K562 (cell line): ENCODE measurements at regions not wholly inside any gene's neighbourhood (a gene's known extent, or its start where the extent isn't known, plus 50 kb on each side); places are given as distances from the start of the nearest gene placed in this dataset.

Experiments used
- ATAC-seq: fragments of 200-7000 bp; cut with Tn5 transposase; 3 replicates; pipeline ENCODE4 v1.9.1; 2020; ENCODE audit warnings: moderate library complexity
- BruUV-seq: library from RNA; stranded (reverse); fragments of 400-500 nt; replicated peaks from 2 replicates; lab custom pipeline; 2021; lab: Mats Ljungman, UMichigan
- CTCF ChIA-PET: fragments of 300-600 bp; formaldehyde crosslinking; extraction: SDS; loops from one replicate; lab custom pipeline; 2021; ENCODE audit warnings: low intra/inter-chr PET ratio; lab: Yijun Ruan, JAX
- POLR2A ChIA-PET: fragments of 300-600, 350-650 bp; sonication (Branson Sonifier 250); formaldehyde crosslinking; extraction: SDS; loops from one replicate; lab custom pipeline; 2021; ENCODE audit warnings: antibody characterized with exemption, inconsistent platforms; lab: Yijun Ruan, JAX
- DNase-seq, 4 experiments: peaks; one replicate each; pipeline versions ENCODE4 v3.0.0 to v3.0.0-alpha.2; 2011 to 2018; ENCODE audit warnings: low spot score in 3 of 4, mixed read lengths in 3 of 4; ENCODE audit errors: extremely low read depth in 1 of 4
- FAIRE-seq: peaks from 2 replicates; lab custom pipeline; 2011; peaks lifted over from hg19 to GRCh38; lab: Jason Lieb, UNC
- H2AFZ ChIP-seq: 2 replicates; pipeline ENCODE4 v1.6.0; 2011; ENCODE audit warnings: low read depth, low read length, control low read depth, inconsistent platforms
- H3K27ac ChIP-seq: fragments of 200-600 bp; 3 replicates; pipeline ENCODE4 v1.8.0; 2011; ENCODE audit warnings: low read depth, mild to moderate bottlenecking, control low read depth, inconsistent platforms, low read length, moderate library complexity, mixed read lengths; ENCODE audit errors: extremely low read depth
- H3K27me3 ChIP-seq, 2 experiments: fragments of 300-600 bp in 1 of 2; 2 replicates in 1 of 2; 3 replicates in 1 of 2; pipeline versions ENCODE4 v1.6.0 to v1.8.0; 2011; ENCODE audit warnings: inconsistent platforms in 2 of 2, low read length in 2 of 2, mild to moderate bottlenecking in 1 of 2, mixed read lengths in 1 of 2, moderate library complexity in 1 of 2; ENCODE audit not compliant: control insufficient read depth in 2 of 2, insufficient read depth in 2 of 2
- H3K36me3 ChIP-seq: fragments of 300-600 bp; 3 replicates; pipeline ENCODE4 v1.8.0; 2011; ENCODE audit warnings: mild to moderate bottlenecking, low read length, inconsistent platforms; ENCODE audit not compliant: control insufficient read depth, insufficient read depth
- H3K4me1 ChIP-seq, 2 experiments: fragments of 200-600 bp in 1 of 2; replicated peaks in 1 of 2; 2 replicates in 1 of 2; 3 replicates in 1 of 2; pipeline versions ENCODE4 v1.5.1 to v1.8.0; 2011; ENCODE audit warnings: inconsistent platforms in 2 of 2, low read length in 2 of 2, mild to moderate bottlenecking in 1 of 2, mixed read lengths in 1 of 2, moderate library complexity in 1 of 2; ENCODE audit not compliant: control insufficient read depth in 2 of 2, insufficient read depth in 2 of 2
- H3K4me2 ChIP-seq: 2 replicates; pipeline ENCODE4 v1.6.1; 2011; ENCODE audit warnings: low read length, control low read depth, inconsistent platforms, mixed read lengths; ENCODE audit not compliant: insufficient read depth
- H3K4me3 ChIP-seq: fragments of 200-600 bp; sonication (generic), shearing (Covaris generic); 2 replicates; pipeline ENCODE4 v1.5.1; 2016; ENCODE audit warnings: control low read depth, inconsistent platforms
- H3K79me2 ChIP-seq: fragments of 200-600 bp; 3 replicates; pipeline ENCODE4 v1.8.0; 2011; ENCODE audit warnings: low read length, inconsistent platforms; ENCODE audit not compliant: control insufficient read depth, insufficient read depth
- H3K9ac ChIP-seq, 2 experiments: 2 replicates each; pipeline versions ENCODE4 v1.6.0 to v1.6.1; 2011; ENCODE audit warnings: low read depth in 2 of 2, low read length in 2 of 2, control low read depth in 1 of 2, inconsistent platforms in 1 of 2, mild to moderate bottlenecking in 1 of 2, mixed read lengths in 1 of 2; ENCODE audit not compliant: insufficient read depth in 1 of 2
- H3K9me1 ChIP-seq: one replicate; pipeline ENCODE4 v1.6.0; 2011; ENCODE audit warnings: inconsistent platforms, mild to moderate bottlenecking, low read length, moderate library complexity; ENCODE audit not compliant: control insufficient read depth, insufficient read depth
- H3K9me3 ChIP-seq: replicated peaks from 2 replicates; pipeline ENCODE4 v1.5.1; 2011; ENCODE audit warnings: low read depth, low read length, inconsistent platforms; ENCODE audit not compliant: control insufficient read depth, insufficient read depth
- H4K20me1 ChIP-seq: replicated peaks from 2 replicates; pipeline ENCODE4 v1.6.1; 2011; ENCODE audit warnings: low read length, inconsistent platforms, mixed read lengths; ENCODE audit not compliant: control insufficient read depth, insufficient read depth
- C11orf30 ChIP-seq: fragments of 450-650 bp; IDR thresholded peaks from 2 replicates; pipeline ENCODE4 v1.6.1; 2016; ENCODE audit warnings: low read depth, mild to moderate bottlenecking
- E2F4 ChIP-seq: sonication (generic); formaldehyde crosslinking; IDR thresholded peaks from 2 replicates; pipeline ENCODE4 v1.8.0; 2022; ENCODE audit warnings: mild to moderate bottlenecking, low read depth, missing genetic modification reagents
- EHMT2 ChIP-seq: fragments of 450-650 bp; IDR thresholded peaks from 2 replicates; pipeline ENCODE4 v1.6.1; 2018; ENCODE audit warnings: antibody characterized with exemption
- ETV1 ChIP-seq: fragments of 450-650 bp; conservative IDR thresholded peaks from 2 replicates; pipeline ENCODE4 v1.6.1; 2016; ENCODE audit warnings: missing genetic modification characterization, control low read depth, low read depth, missing compliant biosample characterization
- FOXP4 ChIP-seq: sonication (generic); formaldehyde crosslinking; IDR thresholded peaks from 2 replicates; pipeline ENCODE4 v1.8.0; 2022; ENCODE audit warnings: mild to moderate bottlenecking, missing genetic modification reagents, borderline replicate concordance
- GTF2A2 ChIP-seq: IDR thresholded peaks from 2 replicates; pipeline ENCODE4 v1.6.1; 2016; ENCODE audit warnings: mild to moderate bottlenecking, missing genetic modification characterization, missing compliant biosample characterization
- HOXB6 ChIP-seq: fragments of 250-450 bp; sonication (Bioruptor Pico); IDR thresholded peaks from 2 replicates; pipeline ENCODE4 v1.5.1; 2022; ENCODE audit warnings: mild to moderate bottlenecking, borderline replicate concordance
- MAFK ChIP-seq: IDR thresholded peaks from 2 replicates; pipeline ENCODE4 v1.6.1; 2011; ENCODE audit warnings: low read length, improper control_type of control experiment
- MYNN ChIP-seq, 2 experiments: sonication (generic); formaldehyde crosslinking in 1 of 2; IDR thresholded peaks; 2 replicates each; pipeline versions ENCODE4 v1.5.0 to v1.6.1; 2016 to 2020; ENCODE audit warnings: antibody characterized with exemption in 1 of 2, missing genetic modification reagents in 1 of 2
- NCOA6 ChIP-seq: fragments of 450-650 bp; IDR thresholded peaks from 2 replicates; pipeline ENCODE4 v1.6.1; 2017; ENCODE audit warnings: mild to moderate bottlenecking
- RBBP5 ChIP-seq: fragments of 200-600 bp; sonication (generic); IDR thresholded peaks from 2 replicates; pipeline ENCODE4 v1.6.1; 2012; ENCODE audit warnings: borderline replicate concordance, mild to moderate bottlenecking, low read length, control low read depth, inconsistent platforms; ENCODE audit not compliant: insufficient read depth, poor library complexity, severe bottlenecking
- TCF3 ChIP-seq: sonication (generic); formaldehyde crosslinking; IDR thresholded peaks from 2 replicates; pipeline ENCODE4 v1.4.0; 2020; ENCODE audit warnings: mild to moderate bottlenecking, missing genetic modification reagents
- TEAD2 ChIP-seq: fragments of 450-650 bp; IDR thresholded peaks from 2 replicates; pipeline ENCODE4 v1.6.1; 2016; ENCODE audit warnings: missing genetic modification characterization, control low read depth, missing compliant biosample characterization
- YY1 ChIP-seq, 3 experiments: IDR thresholded peaks; 2 replicates each; pipeline ENCODE4 v1.6.1; 2011; ENCODE audit warnings: low read length in 2 of 3, mild to moderate bottlenecking in 2 of 3, moderate library complexity in 2 of 3, borderline replicate concordance in 1 of 3, control low read depth in 1 of 3, low read depth in 1 of 3; ENCODE audit not compliant: insufficient read depth in 3 of 3, insufficient replicate concordance in 2 of 3, control insufficient read depth in 1 of 3, insufficient read length in 1 of 3; ENCODE audit errors: extremely low read depth in 1 of 3
- ZNF174 ChIP-seq: fragments of 250-450 bp; sonication (Bioruptor Pico); IDR thresholded peaks from 2 replicates; pipeline ENCODE4 v1.4.0; 2020; ENCODE audit warnings: mild to moderate bottlenecking
- ZNF695 ChIP-seq: fragments of 450-650 bp; formaldehyde crosslinking; IDR thresholded peaks from 2 replicates; pipeline ENCODE4 v1.4.0; 2020; ENCODE audit warnings: mild to moderate bottlenecking, moderate library complexity
- ZNF77 ChIP-seq: fragments of 250-450 bp; sonication (Bioruptor Pico); IDR thresholded peaks from 2 replicates; pipeline ENCODE4 v1.5.0; 2020
- WGBS: fragments of 100-300 bp; shearing (Covaris generic); methylation state at CpG from one replicate; pipeline ENCODE4 v1.1.6; 2016; ENCODE audit warnings: low coverage, mixed read lengths; ENCODE audit not compliant: insufficient coverage; ENCODE audit errors: missing lambda C conversion rate; 5-methylcytosine and 5-hydroxymethylcytosine counted together
- in situ Hi-C: fragments of 300-500 bp; cut with MboI; formaldehyde crosslinking; loops from 4 replicates; pipeline ENCODE4 v1.15.0; 2018; ENCODE audit warnings: inconsistent platforms, mixed read lengths
- intact Hi-C: fragments of 100-400 bp; cut with micrococcal nuclease; formaldehyde crosslinking; loops from 2 replicates; pipeline ENCODE4 v1.14.2; 2022
- TF ChIP-seq, protein P1 (sequence below): sonication (generic); formaldehyde crosslinking; IDR thresholded peaks from 2 replicates; pipeline ENCODE4 v1.8.0; 2022; ENCODE audit warnings: missing genetic modification reagents, mild to moderate bottlenecking, moderate library complexity, borderline replicate concordance

DNA sequence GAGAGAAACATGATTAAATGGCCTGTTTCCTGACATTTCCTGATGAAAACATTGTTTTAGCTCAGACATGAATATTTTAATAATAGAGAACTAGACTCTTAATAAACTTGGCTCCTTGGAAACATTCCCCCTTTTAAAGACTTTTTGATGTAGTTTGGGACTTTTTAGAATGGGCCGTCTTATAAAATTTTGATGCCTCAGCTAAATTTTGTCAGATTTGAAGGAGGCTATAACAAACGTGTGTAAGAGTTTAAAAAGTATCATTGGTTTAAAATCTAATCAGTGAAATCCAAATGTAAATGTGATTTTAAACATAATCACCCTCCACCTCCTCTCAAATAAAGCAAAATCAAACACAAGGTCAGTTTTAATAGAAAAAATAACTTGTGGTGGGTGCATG is 200.9 kb downstream of the CLIC5 start:
- no peak overlapping the region for H3K4me3 ChIP-seq
- no peaks in the 10 kb centered on the region for H3K9me3 ChIP-seq
- no peak for FAIRE-seq
- H3K4me2 ChIP-seq = no peak overlapping the region
- in situ Hi-C loops (no loop called here), intact Hi-C loops (no loop called here)
- no peaks in the 10 kb centered on the region for H3K79me2 ChIP-seq
- H3K9me1 ChIP-seq = no peaks in the 10 kb centered on the region
- no peak for DNase-seq
- no peak for ATAC-seq
- no peaks in the 10 kb centered on the region for H4K20me1 ChIP-seq
- H3K4me1 ChIP-seq = no peaks in the 10 kb centered on the region
- H3K36me3 ChIP-seq = no peaks in the 10 kb centered on the region
- peaks cover 6 to 9% of the 10 kb centered on the region in 2 experiments; a peak in 3 of 5 replicates for H3K27me3 ChIP-seq
- H2AFZ ChIP-seq = no peak overlapping the region
- H3K27ac ChIP-seq = no peak overlapping the region
- no TSS peak for BruUV-seq
- 0% methylated on average over 2 of the region's 2 CpGs for WGBS
- no peak overlapping the region for H3K9ac ChIP-seq
- CTCF ChIA-PET = no interaction called here
- POLR2A ChIA-PET = no interaction called here
- TF ChIP-seq ZNF695 (CRISPR knock-in tag) = no peak
- TF ChIP-seq, protein P1, sequence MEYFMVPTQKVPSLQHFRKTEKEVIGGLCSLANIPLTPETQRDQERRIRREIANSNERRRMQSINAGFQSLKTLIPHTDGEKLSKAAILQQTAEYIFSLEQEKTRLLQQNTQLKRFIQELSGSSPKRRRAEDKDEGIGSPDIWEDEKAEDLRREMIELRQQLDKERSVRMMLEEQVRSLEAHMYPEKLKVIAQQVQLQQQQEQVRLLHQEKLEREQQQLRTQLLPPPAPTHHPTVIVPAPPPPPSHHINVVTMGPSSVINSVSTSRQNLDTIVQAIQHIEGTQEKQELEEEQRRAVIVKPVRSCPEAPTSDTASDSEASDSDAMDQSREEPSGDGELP (CRISPR knock-in tag) = no peak
- no peak for TF ChIP-seq RBBP5
- TF ChIP-seq TEAD2 (tag) = no peak
- TF ChIP-seq GTF2A2 = no peak
- peak; percentile 51; the same call in 1 of the 2 replicates for TF ChIP-seq MAFK
- no peak for TF ChIP-seq FOXP4
- no peak for TF ChIP-seq NCOA6
- TF ChIP-seq YY1 (IDR thresholded peaks at IDR 0.05; ENCODE audit: borderline replicate concordance in 1 of 3, control insufficient read depth in 1 of 3, extremely low read depth in 1 of 3, insufficient read depth in 3 of 3, insufficient read length in 1 of 3, insufficient replicate concordance in 2 of 3, low read depth in 1 of 3, low read length in 2 of 3) = no peak
- TF ChIP-seq ZNF174 = no peak
- no peak for TF ChIP-seq ETV1 (tag)
- no peak for TF ChIP-seq ZNF77 (CRISPR knock-in tag)
- no peak for TF ChIP-seq EHMT2
- no peak for TF ChIP-seq E2F4 (CRISPR knock-in tag)
- TF ChIP-seq HOXB6 (CRISPR knock-in tag) = no peak
- TF ChIP-seq MYNN (IDR thresholded peaks at IDR 0.05) = no peak
- no peak for TF ChIP-seq MYNN (CRISPR knock-in tag; IDR thresholded peaks at IDR 0.05)
- peak; percentile 57 for TF ChIP-seq C11orf30
- no peak for TF ChIP-seq TCF3 (CRISPR knock-in tag)
